Hepatocyte (in vitro differentiated cells): ENCODE measurements at regions not wholly inside any gene's neighbourhood (a gene's known extent, or its start where the extent isn't known, plus 50 kb on each side); places are given as distances from the start of the nearest gene placed in this dataset.
A peak's percentile ranks its signal among the peaks of the same experiment; 100 is the strongest.

Source experiments
- DNase-seq: peaks from one replicate; pipeline ENCODE4 v3.0.0-alpha.2; 2016; ENCODE audit warnings: low spot score
- H2AFZ ChIP-seq: fragments of 200-600 bp; sonication (generic); 2 replicates; pipeline ENCODE4 v1.6.0; 2016; ENCODE audit warnings: antibody characterized with exemption, mild to moderate bottlenecking
- H3K27ac ChIP-seq: fragments of 200-600 bp; sonication (generic); 2 replicates; pipeline ENCODE4 v1.5.1; 2016; ENCODE audit warnings: mild to moderate bottlenecking
- H3K27me3 ChIP-seq: fragments of 200-600 bp; sonication (generic); 2 replicates; pipeline ENCODE4 v1.6.1; 2016
- H3K36me3 ChIP-seq: fragments of 200-600 bp; sonication (generic); replicated peaks from 2 replicates; pipeline ENCODE4 v1.5.1; 2016; ENCODE audit warnings: low read depth; ENCODE audit not compliant: insufficient read depth
- H3K4me1 ChIP-seq: fragments of 200-600 bp; sonication (generic); 2 replicates; pipeline ENCODE4 v1.5.1; 2016; ENCODE audit warnings: mild to moderate bottlenecking, moderate library complexity; ENCODE audit not compliant: insufficient read depth
- H3K4me2 ChIP-seq: fragments of 200-600 bp; sonication (generic); 2 replicates; pipeline ENCODE4 v1.6.0; 2016
- H3K4me3 ChIP-seq: fragments of 200-600 bp; sonication (generic); 2 replicates; pipeline ENCODE4 v1.5.1; 2016; ENCODE audit warnings: mild to moderate bottlenecking
- H3K79me2 ChIP-seq: fragments of 200-600 bp; sonication (generic); 2 replicates; pipeline ENCODE4 v1.6.0; 2017; ENCODE audit warnings: mild to moderate bottlenecking
- H3K9me2 ChIP-seq: fragments of 200-600 bp; sonication (generic); replicated peaks from 2 replicates; pipeline ENCODE4 v1.6.0; 2017; ENCODE audit warnings: mild to moderate bottlenecking; ENCODE audit not compliant: insufficient read depth
- H3K9me3 ChIP-seq: fragments of 200-600 bp; sonication (generic); 2 replicates; pipeline ENCODE4 v1.5.1; 2016; ENCODE audit warnings: low read depth, mild to moderate bottlenecking
- H4K20me1 ChIP-seq: fragments of 200-600 bp; sonication (generic); 2 replicates; pipeline ENCODE4 v1.6.0; 2016; ENCODE audit warnings: mild to moderate bottlenecking; ENCODE audit not compliant: insufficient read depth, poor library complexity, severe bottlenecking
- EZH2 ChIP-seq: fragments of 200-600 bp; sonication (generic); IDR thresholded peaks from 2 replicates; pipeline ENCODE4 v1.6.1; 2016; ENCODE audit warnings: antibody characterized with exemption, mild to moderate bottlenecking, borderline replicate concordance
- EZH2phosphoT487 ChIP-seq: fragments of 200-600 bp; sonication (generic); IDR thresholded peaks from one replicate; pipeline ENCODE4 v1.6.1; 2018; ENCODE audit warnings: antibody characterized with exemption, mild to moderate bottlenecking, low read depth, moderate library complexity; ENCODE audit not compliant: unreplicated experiment, severe bottlenecking
- WGBS: methylation state at CpG from one replicate; pipeline ENCODE4 v1.1.6; 2016; ENCODE audit warnings: low lambda C conversion rate; ENCODE audit errors: missing lambda C conversion rate; 5-methylcytosine and 5-hydroxymethylcytosine counted together
- TF ChIP-seq, protein P1 (sequence below): fragments of 200-600 bp; sonication (generic); IDR thresholded peaks from 2 replicates; pipeline ENCODE4 v1.5.1; 2016; ENCODE audit warnings: antibody characterized with exemption, mild to moderate bottlenecking; ENCODE audit not compliant: poor library complexity

DNA sequence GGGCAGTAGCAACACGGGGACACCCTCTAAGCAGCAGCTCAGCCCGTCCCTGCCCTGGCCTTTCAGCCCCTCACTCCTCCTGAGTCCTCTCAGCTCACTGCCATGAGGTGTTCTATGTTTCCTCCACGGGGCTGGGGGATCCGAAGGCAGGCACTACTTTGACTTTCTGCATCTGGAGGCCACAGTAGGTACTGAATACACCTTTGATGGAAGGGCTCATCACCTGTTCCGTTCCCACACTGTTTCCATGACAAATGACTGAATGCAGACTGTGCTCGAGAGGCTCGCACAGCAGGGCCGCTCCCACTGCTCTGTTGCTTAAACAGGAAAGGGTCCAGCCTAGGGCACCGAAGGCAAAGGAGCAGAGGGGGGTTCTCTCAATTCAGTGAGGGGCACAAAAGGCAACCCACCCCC, 77.6 kb upstream of the DNAH14 start:
- no peaks in the 10 kb centered on the region for H4K20me1 ChIP-seq
- DNase-seq = no peak
- H3K4me3 ChIP-seq = no peak overlapping the region
- no peaks in the 10 kb centered on the region for H3K27me3 ChIP-seq
- no peaks in the 10 kb centered on the region for H3K9me3 ChIP-seq
- H2AFZ ChIP-seq = no peak overlapping the region
- no peak overlapping the region for H3K27ac ChIP-seq
- TF ChIP-seq, protein P1, sequence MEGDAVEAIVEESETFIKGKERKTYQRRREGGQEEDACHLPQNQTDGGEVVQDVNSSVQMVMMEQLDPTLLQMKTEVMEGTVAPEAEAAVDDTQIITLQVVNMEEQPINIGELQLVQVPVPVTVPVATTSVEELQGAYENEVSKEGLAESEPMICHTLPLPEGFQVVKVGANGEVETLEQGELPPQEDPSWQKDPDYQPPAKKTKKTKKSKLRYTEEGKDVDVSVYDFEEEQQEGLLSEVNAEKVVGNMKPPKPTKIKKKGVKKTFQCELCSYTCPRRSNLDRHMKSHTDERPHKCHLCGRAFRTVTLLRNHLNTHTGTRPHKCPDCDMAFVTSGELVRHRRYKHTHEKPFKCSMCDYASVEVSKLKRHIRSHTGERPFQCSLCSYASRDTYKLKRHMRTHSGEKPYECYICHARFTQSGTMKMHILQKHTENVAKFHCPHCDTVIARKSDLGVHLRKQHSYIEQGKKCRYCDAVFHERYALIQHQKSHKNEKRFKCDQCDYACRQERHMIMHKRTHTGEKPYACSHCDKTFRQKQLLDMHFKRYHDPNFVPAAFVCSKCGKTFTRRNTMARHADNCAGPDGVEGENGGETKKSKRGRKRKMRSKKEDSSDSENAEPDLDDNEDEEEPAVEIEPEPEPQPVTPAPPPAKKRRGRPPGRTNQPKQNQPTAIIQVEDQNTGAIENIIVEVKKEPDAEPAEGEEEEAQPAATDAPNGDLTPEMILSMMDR = no peak
- TF ChIP-seq EZH2 = no peak
- no peaks in the 10 kb centered on the region for H3K4me1 ChIP-seq
- H3K4me2 ChIP-seq = no peak overlapping the region
- WGBS = 75% methylated on average over 9 of the region's 9 CpGs
- no peaks in the 10 kb centered on the region for H3K79me2 ChIP-seq
- H3K9me2 ChIP-seq = no peaks in the 10 kb centered on the region
- H3K36me3 ChIP-seq = no peaks in the 10 kb centered on the region

DNA sequence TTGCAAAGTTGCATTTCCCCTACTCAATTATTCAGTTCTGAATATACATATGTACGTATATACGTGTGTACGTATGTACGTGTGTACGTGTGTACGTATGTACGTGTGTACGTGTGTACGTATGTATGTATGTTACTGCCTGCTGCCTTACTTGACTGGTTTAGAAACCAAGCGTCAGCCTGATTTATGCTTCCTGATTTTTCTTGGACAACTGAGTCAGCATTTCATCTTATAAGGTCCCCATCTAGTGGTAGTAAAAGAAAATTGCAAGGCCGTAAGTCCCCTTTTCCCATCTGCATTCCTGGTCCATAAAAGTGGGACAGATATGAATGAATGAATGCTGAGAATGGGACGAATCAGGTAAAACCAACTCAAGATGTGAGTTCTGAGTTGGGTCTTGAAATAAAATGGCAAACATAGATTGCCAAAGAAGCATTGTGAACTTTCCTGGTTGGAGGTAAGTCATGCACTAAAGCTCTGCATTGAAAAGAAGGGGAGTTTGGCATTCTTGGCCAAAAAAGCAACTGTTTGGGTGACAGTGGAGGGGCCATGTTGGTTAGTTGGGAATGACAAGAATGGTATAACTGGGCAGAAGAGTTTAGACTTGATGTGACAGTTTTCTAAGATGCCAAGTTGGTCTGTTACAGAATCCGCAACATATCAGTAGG, 76.4 kb upstream of the DNAH14 start:
- Histone ChIP-seq H3K4me3 (no peak overlapping the region), H3K9me2 (no peaks in the 10 kb centered on the region), H3K36me3 (no peaks in the 10 kb centered on the region), H3K4me2 (no peak overlapping the region), H3K79me2 (no peaks in the 10 kb centered on the region), H3K27ac (no peak overlapping the region), H3K4me1 (no peaks in the 10 kb centered on the region), H2AFZ (no peak overlapping the region), H4K20me1 (no peaks in the 10 kb centered on the region), H3K27me3 (no peaks in the 10 kb centered on the region), H3K9me3 (no peaks in the 10 kb centered on the region)
- TF ChIP-seq EZH2phosphoT487 = no peak
- TF ChIP-seq, protein P1 = peak; percentile 73
- TF ChIP-seq EZH2 = no peak
- 47% methylated on average over 13 of the region's 13 CpGs for WGBS
- DNase-seq = peak; percentile 56

DNA sequence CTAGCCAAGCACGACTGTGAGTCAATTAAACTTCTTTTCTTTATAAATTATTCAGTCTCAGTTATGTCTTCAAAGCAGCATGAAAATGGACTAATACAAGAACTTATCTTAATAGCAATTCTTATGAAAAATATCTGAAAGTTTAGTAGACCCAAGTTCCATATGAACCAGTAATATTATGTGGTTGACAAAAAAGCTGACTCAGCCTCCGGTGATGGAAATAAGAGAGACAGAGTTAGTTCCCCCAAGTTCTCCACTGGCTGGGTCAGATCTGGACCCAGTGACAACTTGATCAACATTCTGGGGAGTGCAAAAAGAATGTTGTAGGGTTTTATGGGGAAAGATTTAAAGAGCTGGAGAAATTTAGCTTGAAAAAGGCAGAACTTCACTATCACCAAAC, 72.5 kb upstream of the DNAH14 start:
- H3K4me2 ChIP-seq = no peak overlapping the region
- no peaks in the 10 kb centered on the region for H3K36me3 ChIP-seq
- no peak overlapping the region for H2AFZ ChIP-seq
- TF ChIP-seq EZH2 = no peak
- TF ChIP-seq, protein P1 = no peak
- no peak for TF ChIP-seq EZH2phosphoT487
- no peaks in the 10 kb centered on the region for H3K27me3 ChIP-seq
- 91% methylated on average over 2 of the region's 2 CpGs for WGBS
- H3K9me2 ChIP-seq = no peaks in the 10 kb centered on the region
- no peaks in the 10 kb centered on the region for H3K4me1 ChIP-seq
- H4K20me1 ChIP-seq = no peaks in the 10 kb centered on the region
- no peaks in the 10 kb centered on the region for H3K9me3 ChIP-seq
- H3K4me3 ChIP-seq = no peak overlapping the region
- no peak for DNase-seq
- no peaks in the 10 kb centered on the region for H3K79me2 ChIP-seq
- no peak overlapping the region for H3K27ac ChIP-seq

DNA sequence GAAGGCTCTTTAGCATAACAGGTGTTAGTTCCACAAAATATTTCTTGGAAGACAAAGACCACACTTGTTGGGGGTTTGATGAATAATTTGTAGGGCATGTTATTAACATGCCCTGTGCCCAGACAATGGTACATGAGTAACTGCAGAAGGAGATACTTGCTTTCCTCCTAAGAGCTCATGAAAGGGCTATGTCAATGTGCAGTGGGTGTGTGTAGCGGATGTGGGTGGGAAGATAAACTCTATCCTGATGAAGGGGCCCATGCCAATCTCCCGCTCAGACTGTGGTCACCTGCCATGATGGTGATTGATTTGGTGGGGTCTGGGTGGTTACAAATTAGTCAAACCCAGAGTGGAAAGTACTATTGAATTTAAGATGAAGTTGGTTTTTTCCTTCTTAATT, 69.8 kb upstream of the DNAH14 start:
- no peaks in the 10 kb centered on the region for H3K79me2 ChIP-seq
- no peaks in the 10 kb centered on the region for H3K9me3 ChIP-seq
- TF ChIP-seq EZH2phosphoT487 = no peak
- TF ChIP-seq, protein P1 = no peak
- no peak for TF ChIP-seq EZH2
- no peaks in the 10 kb centered on the region for H4K20me1 ChIP-seq
- no peaks in the 10 kb centered on the region for H3K36me3 ChIP-seq
- H3K4me3 ChIP-seq = no peak overlapping the region
- H3K27me3 ChIP-seq = no peaks in the 10 kb centered on the region
- no peak overlapping the region for H2AFZ ChIP-seq
- no peaks in the 10 kb centered on the region for H3K4me1 ChIP-seq
- no peaks in the 10 kb centered on the region for H3K9me2 ChIP-seq
- DNase-seq = no peak
- no peak overlapping the region for H3K4me2 ChIP-seq
- WGBS = 97% methylated on average over 2 of the region's 2 CpGs
- no peak overlapping the region for H3K27ac ChIP-seq
